Smooth muscle cell (in vitro differentiated cells): ENCODE measurements at regions not wholly inside any gene's neighbourhood (a gene's known extent, or its start where the extent isn't known, plus 50 kb on each side); places are given as distances from the start of the nearest gene placed in this dataset.

Experiments
- DNase-seq: peaks from one replicate; lab custom pipeline; 2025; ENCODE audit not compliant: unreplicated experiment; lab: John Stamatoyannopoulos, UW
- H2AFZ ChIP-seq: fragments of 200-600 bp; sonication (generic); 2 replicates; pipeline ENCODE4 v1.6.0; 2016; ENCODE audit warnings: antibody characterized with exemption, low read depth, mild to moderate bottlenecking
- H3F3A ChIP-seq: fragments of 200-600 bp; sonication (generic); 2 replicates; pipeline ENCODE4 v1.6.0; 2017; ENCODE audit warnings: antibody characterized with exemption, low read depth
- H3K27ac ChIP-seq: fragments of 200-600 bp; sonication (generic); 2 replicates; pipeline ENCODE4 v1.5.1; 2016; ENCODE audit warnings: low read depth, mild to moderate bottlenecking
- H3K27me3 ChIP-seq: fragments of 200-600 bp; sonication (generic); 2 replicates; pipeline ENCODE4 v1.6.1; 2016; ENCODE audit warnings: low read depth, mild to moderate bottlenecking
- H3K36me3 ChIP-seq: fragments of 200-600 bp; sonication (generic); 2 replicates; pipeline ENCODE4 v1.5.1; 2016; ENCODE audit warnings: low read depth
- H3K4me1 ChIP-seq: fragments of 200-600 bp; sonication (generic); 2 replicates; pipeline ENCODE4 v1.5.1; 2016; ENCODE audit warnings: low read depth
- H3K4me2 ChIP-seq: fragments of 200-600 bp; sonication (generic); 2 replicates; pipeline ENCODE4 v1.6.0; 2016; ENCODE audit warnings: mild to moderate bottlenecking
- H3K4me3 ChIP-seq: fragments of 200-600 bp; sonication (generic); 2 replicates; pipeline ENCODE4 v1.5.1; 2016; ENCODE audit warnings: mild to moderate bottlenecking
- H3K79me2 ChIP-seq: fragments of 200-600 bp; sonication (generic); 2 replicates; pipeline ENCODE4 v1.6.0; 2016; ENCODE audit warnings: low read depth, mild to moderate bottlenecking
- H3K9ac ChIP-seq: fragments of 200-600 bp; sonication (generic); 2 replicates; pipeline ENCODE4 v1.6.0; 2016; ENCODE audit warnings: low read depth
- H3K9me3 ChIP-seq: fragments of 200-600 bp; sonication (generic); replicated peaks from 2 replicates; pipeline ENCODE4 v1.5.1; 2016; ENCODE audit warnings: low read depth
- H4K20me1 ChIP-seq: fragments of 200-600 bp; sonication (generic); 2 replicates; pipeline ENCODE4 v1.6.0; 2016; ENCODE audit warnings: low read depth
- CTCF ChIP-seq: fragments of 200-600 bp; sonication (generic); IDR thresholded peaks from 2 replicates; pipeline ENCODE4 v1.5.1; 2017; ENCODE audit warnings: borderline replicate concordance, mild to moderate bottlenecking, antibody characterized with exemption; ENCODE audit not compliant: insufficient read depth, poor library complexity, severe bottlenecking
- WGBS: methylation state at CpG from one replicate; pipeline ENCODE4 v1.1.7; 2016; ENCODE audit warnings: low lambda C conversion rate; 5-methylcytosine and 5-hydroxymethylcytosine counted together

- H3K27ac ChIP-seq = no peak overlapping the region
- no peaks in the 10 kb centered on the region for H3F3A ChIP-seq
- DNase-seq = no peak
- no peak for TF ChIP-seq CTCF
- H2AFZ ChIP-seq = no peak overlapping the region
- H3K9me3 ChIP-seq = no peaks in the 10 kb centered on the region
- 95% methylated on average over 5 of the region's 5 CpGs for WGBS
- H3K79me2 ChIP-seq = no peaks in the 10 kb centered on the region
- no peak overlapping the region for H3K4me2 ChIP-seq
- H3K4me3 ChIP-seq = no peak overlapping the region
- no peaks in the 10 kb centered on the region for H4K20me1 ChIP-seq
- H3K27me3 ChIP-seq = no peaks in the 10 kb centered on the region
- no peaks in the 10 kb centered on the region for H3K4me1 ChIP-seq
- H3K36me3 ChIP-seq = no peaks in the 10 kb centered on the region
- H3K9ac ChIP-seq = no peak overlapping the region
Observed at GRCh38 chr7:118028226-118028625, 155.0 kb upstream of the CTTNBP2 start.

- Histone ChIP-seq H3K36me3 (no peaks in the 10 kb centered on the region), H3K9ac (no peak overlapping the region), H3K4me3 (no peak overlapping the region), H2AFZ (no peak overlapping the region), H3K27me3 (no peaks in the 10 kb centered on the region), H3K4me1 (no peaks in the 10 kb centered on the region), H3K79me2 (no peaks in the 10 kb centered on the region), H3K9me3 (no peaks in the 10 kb centered on the region), H3K27ac (no peak overlapping the region), H4K20me1 (no peaks in the 10 kb centered on the region), H3F3A (no peaks in the 10 kb centered on the region), H3K4me2 (no peak overlapping the region)
- WGBS = 65% methylated on average over 6 of the region's 6 CpGs
- TF ChIP-seq CTCF = no peak
- DNase-seq = no peak
Observed at GRCh38 chr7:118029826-118030422, 154.0 kb upstream of the LSM8 start.

- Histone ChIP-seq H3K9me3 (no peaks in the 10 kb centered on the region), H3K4me2 (no peak overlapping the region), H3K36me3 (no peaks in the 10 kb centered on the region), H3K4me1 (no peaks in the 10 kb centered on the region), H3K4me3 (no peak overlapping the region), H3K27ac (no peak overlapping the region), H3K9ac (no peak overlapping the region), H3K79me2 (no peaks in the 10 kb centered on the region), H4K20me1 (no peaks in the 10 kb centered on the region), H3F3A (no peaks in the 10 kb centered on the region), H2AFZ (no peak overlapping the region), H3K27me3 (no peaks in the 10 kb centered on the region)
- no peak for TF ChIP-seq CTCF
- DNase-seq = no peak
- WGBS = 90% methylated on average over 1 of the region's 1 CpG
Observed at GRCh38 chr7:118033273-118033672, 150.7 kb upstream of the LSM8 start.

- Histone ChIP-seq H4K20me1 (no peaks in the 10 kb centered on the region), H3K9ac (no peak overlapping the region), H3K79me2 (no peaks in the 10 kb centered on the region), H3K9me3 (no peaks in the 10 kb centered on the region), H3K4me2 (no peak overlapping the region), H2AFZ (no peak overlapping the region), H3K4me3 (no peak overlapping the region), H3K4me1 (no peaks in the 10 kb centered on the region), H3K36me3 (no peaks in the 10 kb centered on the region), H3K27me3 (no peaks in the 10 kb centered on the region), H3K27ac (no peak overlapping the region), H3F3A (peaks cover 4% of the 10 kb centered on the region)
- TF ChIP-seq CTCF = no peak
- DNase-seq = no peak
Observed at GRCh38 chr7:118039963-118040489, 143.9 kb upstream of the LSM8 start.
